Putamen (tissue), 1 donor: ENCODE measurements at regions not wholly inside any gene's neighbourhood (a gene's known extent, or its start where the extent isn't known, plus 50 kb on each side); places are given as distances from the start of the nearest gene placed in this dataset.

Source experiments
- DNase-seq: peaks from one replicate; pipeline ENCODE4 v3.0.0-alpha.2; 2016; ENCODE audit warnings: low spot score

- DNase-seq, result no peak
Measured at GRCh38 chr2:239778861-239779558, 246.1 kb downstream of the NDUFA10 start.

- DNase-seq, result no peak
Measured at GRCh38 chr2:239778042-239778851, 246.9 kb downstream of the NDUFA10 start.

GRCh38 chr2:239777219-239777618 is 247.9 kb downstream of the NDUFA10 start:
- DNase-seq, result no peak

DNA sequence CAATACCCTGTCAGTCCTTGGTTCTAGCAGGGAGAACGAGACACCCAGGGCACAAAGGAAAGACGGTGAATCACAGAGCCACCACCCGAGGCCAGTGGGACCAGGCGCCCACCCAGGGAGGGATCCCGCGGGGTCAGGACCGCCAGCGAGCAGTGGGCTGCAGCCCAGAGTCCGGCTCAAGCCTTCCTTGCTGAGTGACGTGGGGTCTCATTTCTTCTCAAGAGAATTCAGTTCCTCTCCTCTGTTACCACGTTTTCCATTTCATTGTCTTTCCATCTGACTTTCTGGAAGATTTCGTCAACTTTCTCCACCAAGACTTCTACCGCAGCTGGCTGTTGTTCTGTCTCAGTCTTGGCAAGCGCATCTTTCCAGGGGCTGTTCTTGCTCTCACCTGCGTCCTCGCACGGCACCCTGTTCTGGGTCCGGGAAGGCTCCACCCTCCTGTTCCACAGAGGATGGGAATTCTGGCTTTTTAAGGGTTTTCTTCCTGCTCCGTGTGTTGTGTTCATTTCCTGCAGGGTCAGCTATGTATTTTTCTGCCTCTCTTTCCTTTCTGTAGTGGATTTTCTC is 248.6 kb downstream of the NDUFA10 start:
- DNase-seq, result no peak

- no peak for DNase-seq
Measured at GRCh38 chr2:239775623-239776435, 249.3 kb downstream of the NDUFA10 start.

GRCh38 chr2:239774933-239775622 is 250.1 kb downstream of the NDUFA10 start:
- DNase-seq, result no peak

- no peak for DNase-seq
Measured at GRCh38 chr2:239774142-239774462, 251.0 kb downstream of the NDUFA10 start.

DNA sequence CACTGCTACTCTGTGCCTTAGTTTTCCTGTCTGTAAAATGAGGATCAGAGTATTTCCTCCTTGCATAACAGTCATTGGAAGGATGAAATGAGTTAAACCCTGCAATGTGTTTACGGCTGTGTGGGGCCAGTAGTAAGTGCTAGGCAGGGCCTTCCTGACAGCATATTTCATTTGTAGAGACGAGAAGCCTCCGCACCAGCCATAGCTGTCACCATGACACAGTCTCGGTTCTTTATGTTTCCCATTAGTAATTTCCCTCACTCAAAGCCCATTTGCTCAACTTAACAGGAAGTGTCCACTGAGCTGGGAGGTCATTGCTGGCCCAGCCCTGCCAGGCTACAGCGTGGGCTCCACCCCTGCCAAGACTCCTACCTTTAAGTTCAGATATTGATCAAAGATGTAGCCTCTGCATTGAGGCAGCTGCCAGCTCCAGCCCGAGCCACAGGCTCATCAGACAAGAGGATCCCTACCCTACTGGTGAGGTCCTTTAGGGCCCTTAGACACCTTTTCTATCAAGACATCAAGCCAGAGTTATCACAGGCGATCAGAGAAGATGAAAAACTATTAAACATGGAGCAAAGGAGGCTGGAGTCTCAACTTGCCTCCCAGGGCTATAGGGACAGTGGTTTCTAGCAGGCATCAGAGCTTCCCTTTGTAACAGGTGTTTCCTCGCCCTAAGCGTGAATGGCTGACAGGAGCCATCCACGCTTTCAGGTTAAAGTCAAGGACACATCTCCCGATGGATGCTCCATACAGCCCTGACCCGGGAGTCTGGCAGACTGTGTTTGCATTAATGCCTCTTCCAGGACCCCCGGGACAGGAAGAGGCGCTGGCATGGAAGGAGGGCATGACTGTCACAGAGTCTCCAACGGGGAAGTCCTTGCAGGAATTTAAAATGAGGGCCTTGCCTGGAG is 251.7 kb downstream of the NDUFA10 start:
- no peak for DNase-seq

DNA sequence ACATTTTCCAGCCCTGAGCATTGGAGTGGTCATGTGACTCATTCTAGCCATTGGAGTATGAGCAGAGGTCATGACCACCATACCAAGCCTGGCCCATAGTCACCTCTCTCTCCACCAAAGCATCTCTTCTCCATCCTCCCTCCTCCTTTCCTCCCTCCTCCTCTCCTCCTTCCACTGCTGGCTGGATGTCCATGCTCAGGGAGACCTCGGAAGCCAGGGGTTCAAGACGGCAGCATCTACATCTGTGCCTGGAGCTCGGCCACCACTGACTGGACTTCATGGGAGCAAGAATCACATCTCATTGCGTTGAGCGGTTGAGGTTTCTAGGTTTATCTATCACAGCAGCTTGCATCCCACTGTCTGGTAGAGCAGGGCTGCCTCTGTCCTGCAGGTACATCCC is 252.4 kb downstream of the NDUFA10 start:
- DNase-seq, result no peak

DNA sequence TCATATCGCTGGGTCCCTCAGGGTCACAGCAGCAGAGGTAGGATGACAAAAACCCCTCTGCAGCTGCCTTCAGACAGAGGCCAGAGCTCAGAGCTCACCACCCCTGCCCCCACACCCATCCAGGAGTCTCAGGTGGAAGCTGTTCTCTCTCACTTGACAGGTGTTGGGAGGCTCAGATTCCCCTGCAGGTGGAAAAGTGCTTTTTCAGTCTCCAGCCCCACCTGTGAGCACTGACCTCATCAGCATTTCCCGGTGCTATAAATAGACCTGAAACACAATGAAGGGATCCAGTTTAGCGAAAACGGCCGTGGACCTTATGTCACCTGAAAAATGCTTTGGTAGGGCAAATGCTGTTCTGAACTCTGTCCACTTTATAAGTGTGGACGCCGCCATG is 254.9 kb downstream of the NDUFA10 start:
- DNase-seq, result no peak

- DNase-seq, result no peak
Measured at GRCh38 chr2:239769554-239770245, 255.4 kb downstream of the NDUFA10 start.

DNA sequence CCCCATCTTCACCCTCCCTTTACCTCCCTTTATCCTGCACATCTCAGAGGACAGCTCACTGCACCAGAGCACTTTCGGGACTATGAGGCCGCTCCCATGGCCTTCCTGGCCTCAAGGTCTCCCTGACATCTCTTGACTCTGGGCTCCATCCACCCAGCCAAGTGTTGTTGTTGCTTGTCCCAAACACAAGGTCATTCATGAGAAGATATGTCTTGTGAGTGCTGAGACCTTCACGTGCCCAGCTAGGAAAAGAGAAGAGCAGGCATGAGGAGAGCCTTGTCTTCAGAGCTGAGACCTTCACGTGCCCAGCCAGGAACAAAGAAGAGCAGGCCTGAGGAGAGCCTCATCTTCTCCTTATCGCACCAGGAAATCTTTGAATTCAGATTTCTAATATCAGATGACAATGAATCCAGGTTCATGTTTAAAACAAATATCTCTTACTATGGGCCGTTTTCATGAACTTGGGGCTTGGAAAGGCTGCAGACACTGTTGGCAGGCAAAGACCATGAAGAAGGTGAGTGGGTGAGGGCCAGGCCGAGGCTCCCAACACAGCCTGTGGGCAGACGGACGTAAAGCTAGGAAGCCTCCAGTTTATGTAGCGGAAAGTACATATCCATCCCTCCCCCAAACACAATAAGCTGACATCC is 256.1 kb downstream of the NDUFA10 start:
- DNase-seq, result no peak

DNA sequence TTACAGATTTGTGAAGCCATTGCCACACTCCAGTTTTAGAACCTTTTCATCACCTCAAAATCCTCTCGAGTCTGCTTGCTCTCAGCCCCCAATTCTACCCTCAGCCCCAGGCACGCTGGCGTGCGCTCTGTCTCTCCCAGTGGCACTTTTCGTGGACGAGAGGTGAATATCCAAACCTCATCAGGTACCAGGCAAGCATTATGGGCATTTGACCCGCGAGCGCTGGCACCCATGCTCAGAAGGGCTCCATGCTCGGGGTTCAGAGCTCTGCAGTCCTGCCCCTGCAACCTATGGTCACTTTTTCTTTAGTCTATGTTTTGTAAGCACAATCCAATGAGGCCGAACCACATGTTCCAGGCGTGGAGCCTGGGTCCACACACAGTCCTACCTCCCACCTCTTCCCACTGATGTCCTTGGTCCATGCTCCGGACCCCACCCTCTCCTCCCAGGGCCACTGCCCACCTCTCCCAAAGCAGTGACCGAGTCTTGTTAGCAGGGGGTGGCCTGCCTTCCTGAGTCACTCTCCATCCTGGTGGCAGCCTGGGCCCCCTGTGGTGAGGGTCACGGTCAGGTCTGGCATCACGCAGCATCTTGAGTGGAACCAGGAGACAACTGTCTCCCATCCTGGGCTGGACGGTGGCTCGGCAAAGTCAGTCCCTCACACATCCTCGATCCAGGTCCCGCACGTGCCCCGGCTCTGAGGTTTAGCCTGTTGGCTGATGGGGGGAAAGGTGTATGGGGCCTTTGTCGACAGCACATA is 256.9 kb downstream of the NDUFA10 start:
- no peak for DNase-seq

DNA sequence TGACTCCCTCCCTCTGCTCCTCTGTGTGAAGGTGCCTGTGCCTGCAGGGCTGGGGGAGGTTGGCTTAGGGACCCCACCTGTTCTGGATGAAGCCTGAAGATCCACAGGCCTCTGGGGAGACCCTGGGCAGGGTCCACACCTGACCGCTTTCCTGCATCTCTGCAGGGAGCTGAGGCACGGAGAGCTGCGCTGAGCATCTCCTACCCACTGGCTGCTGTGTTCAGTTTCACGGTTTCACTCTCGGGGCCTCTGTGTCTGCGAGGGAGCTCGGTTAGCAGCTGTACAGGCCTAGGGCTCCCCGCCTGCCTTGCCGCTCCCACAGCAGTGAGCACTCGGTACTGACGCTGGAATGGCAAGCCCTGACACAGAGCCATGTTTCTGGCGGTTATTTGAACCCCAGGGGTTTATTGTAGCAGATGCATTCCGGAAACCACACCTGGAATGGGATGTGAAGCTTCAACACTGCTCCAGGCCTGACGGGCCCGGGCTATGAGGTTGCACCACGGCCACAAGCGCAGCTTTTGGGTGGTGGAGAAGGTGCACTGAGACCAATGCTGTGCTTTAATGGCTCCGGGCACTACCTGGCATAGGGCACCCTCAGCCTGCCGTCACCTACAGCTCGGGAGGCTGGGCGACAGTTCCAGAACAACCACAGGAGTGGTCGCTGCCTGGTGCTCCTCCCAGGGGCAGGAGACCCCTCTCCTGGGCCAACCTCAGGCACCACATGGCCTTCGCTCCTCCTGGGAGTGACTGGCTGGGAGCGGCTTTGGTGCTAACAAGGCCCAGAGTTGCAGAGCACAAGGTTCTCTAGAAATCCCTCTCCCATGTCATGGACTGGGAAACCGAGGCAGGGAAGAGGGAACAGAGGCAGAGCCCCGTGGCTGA is 257.9 kb downstream of the NDUFA10 start:
- no peak for DNase-seq

DNA sequence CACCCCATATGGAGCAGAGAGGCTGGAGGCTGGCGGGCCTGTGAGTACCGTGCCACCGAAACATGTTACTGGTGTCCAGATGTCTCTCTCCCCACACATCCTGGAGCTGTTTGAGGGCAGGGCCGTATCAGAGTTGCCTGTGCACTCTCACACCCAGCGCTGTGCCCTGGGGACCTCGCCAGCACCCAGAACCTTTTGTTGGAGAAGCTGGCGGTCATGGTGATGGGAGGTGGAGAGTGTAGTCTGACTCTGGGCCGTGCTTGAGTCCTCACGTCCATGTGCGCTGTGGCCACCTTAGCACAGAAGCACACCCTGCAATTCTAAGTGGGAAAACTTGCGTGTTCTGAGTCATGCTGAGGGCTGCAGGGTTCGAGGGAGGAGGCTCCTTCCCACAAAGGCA is 259.2 kb downstream of the NDUFA10 start:
- DNase-seq, result no peak

GRCh38 chr2:239765076-239765845 is 259.9 kb downstream of the NDUFA10 start:
- no peak for DNase-seq

DNA sequence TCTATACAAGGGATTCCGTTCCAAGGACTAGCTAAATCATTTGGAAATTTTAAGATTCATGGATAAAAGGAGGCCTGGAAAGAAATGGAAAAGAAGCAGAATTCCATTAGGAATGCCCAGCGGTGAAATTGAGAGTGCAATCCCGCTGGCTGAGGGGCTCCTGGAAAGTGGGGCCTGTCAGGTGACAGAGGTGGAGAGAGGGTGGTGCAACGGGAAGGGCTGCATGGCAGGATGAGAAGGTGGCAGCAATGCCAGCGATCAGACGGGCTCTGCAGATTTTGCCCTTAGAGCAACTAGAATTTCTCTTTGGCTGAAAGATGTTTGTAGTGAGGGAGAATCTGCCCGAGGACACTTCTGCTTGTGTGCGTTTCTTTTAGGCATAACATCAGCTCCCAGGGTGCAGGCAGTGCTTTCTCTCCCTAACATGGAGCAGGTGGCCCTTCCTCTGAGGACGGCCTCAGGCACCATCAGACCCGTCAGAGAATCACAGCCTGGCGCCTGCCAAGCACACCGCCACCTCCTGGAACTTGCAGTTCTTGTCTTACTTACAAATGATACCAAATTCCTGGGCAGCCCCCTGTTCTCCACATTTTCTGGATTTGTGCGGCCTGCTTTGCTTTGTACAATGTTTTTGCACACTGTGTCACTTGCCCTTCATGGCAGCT is 261.6 kb downstream of the NDUFA10 start:
- DNase-seq, result no peak
